Activated gamma-delta T cell treated with anti-CD3 and anti-CD28 coated beads, Interleukin-2, amount 50 U/mL, for 16 hours (primary cell): ENCODE measurements at regions not wholly inside any gene's neighbourhood (a gene's known extent, or its start where the extent isn't known, plus 50 kb on each side); places are given as distances from the start of the nearest gene placed in this dataset.
A peak's percentile ranks its signal among the peaks of the same experiment; 100 is the strongest.

Experiments used
- DNase-seq: peaks from one replicate; pipeline ENCODE4 v3.0.0-alpha.2; 2020; ENCODE audit warnings: low read depth

DNA sequence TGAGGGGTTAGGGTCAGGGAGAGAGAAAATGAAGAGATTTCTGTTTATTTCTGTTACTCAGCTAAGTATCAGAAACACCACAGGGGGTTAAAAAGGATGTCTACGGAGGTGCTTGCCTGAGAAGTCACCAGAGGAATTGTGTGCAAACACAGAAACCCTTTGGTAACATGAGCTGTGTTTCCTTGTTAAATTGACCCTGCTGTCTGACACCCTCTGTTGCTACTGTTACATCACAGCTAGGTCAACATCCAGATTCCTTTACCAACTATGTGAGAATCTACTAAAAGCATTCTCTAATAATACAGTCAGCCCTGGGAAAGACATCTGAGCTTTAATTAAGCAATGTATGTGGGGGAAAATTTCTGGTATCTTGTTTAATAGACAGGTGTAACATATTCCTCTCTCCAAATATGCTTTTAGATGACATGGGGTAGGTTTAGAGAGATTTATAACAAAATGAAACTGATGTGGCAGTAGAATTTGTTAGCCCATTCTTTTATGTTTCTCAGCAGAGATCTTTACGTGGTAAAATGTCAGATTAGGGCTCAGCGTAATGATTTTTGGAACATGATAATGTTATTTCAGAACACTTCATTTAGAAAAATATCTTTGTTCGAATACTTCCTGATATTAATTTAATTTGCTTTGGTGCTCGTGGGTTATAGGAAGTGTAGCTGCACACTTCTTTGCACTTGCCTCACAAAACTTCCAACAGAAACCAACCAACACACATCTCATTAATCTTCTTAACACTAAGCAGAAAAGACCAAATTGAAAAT is 168.0 kb upstream of the AHR start:
- DNase-seq = no peak

DNA sequence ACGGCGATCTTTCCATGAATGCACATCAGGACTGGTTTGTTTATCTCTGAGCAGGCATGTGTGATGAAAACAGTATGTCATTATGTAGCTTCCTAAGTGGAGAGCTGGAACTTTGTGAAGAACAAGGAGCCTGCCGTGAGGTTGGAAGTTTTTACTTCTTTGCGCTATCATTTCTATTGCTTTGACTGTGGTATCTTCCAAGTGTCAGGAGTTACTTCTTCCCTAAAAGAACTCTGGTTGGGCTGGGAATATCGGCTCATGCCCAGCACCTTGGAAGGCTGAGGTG is 167.4 kb upstream of the AHR start:
- no peak for DNase-seq

DNA sequence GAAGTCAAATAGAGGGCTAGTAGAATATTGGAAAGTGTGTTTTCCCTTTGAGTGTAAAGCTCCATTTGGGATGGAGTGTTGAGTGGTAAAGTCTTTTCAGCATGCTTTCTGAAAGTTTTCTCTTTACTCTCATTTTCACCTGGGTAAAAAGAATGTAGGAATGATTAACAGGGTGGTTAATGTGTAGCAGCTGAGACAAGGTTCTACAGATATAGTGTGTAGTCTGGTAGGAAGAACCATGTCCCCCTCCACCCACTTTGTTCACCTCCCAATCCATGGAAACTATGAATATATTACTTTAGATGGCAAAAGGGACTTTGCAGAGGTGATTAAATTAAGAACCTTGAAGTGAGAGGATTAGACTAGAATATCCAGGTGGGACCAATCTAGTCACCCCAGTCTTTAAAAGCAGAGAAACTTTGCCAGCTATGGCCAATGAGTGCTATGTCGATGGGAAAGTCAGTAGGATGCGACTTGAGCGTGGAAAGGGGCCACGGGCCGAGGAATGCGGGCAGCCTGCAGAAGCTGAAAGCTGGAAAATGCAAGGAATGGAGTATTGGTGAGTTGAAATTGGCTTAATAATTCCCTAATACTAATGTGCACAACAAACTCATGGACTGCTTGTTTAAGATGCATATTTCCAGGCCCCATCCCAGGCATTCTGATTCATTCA is 166.3 kb upstream of the AHR start:
- DNase-seq = no peak

DNA sequence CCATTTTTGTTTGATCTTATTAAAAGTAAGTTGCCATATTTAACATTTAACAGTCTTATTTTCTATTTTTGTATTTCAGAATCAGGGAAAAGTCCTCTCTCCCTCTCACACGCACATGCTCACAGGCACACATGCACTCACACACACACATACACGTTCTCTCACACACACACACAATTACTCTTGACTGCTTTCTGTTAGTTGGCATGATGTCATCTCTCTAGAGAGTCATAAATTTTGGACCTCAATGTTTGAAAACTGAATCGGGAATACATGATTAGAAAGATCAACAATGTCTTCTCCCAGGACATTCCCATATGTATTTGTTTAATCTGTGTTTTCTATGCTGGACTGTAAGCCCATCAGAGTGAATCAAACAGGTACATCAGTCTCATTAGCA is 165.7 kb upstream of the AHR start:
- DNase-seq = no peak

DNA sequence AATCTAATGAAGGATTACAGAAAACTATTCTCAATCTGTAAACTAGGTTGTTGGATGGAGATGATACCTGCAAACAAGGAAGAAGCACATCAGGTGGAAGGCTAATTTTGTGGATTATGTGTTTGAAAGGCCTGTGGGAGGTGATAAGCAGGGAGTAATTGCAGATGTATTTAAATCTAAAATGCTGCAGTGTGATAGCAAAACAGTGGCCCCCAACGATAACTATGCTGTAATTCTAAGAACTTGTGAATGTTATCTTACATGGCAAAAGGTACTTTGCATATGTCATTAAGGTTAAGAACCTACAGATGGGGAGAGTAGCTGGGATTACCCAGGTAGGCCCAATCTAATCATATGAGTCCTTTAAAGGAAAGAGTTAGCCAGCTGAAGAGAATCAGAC is 164.5 kb upstream of the AHR start:
- no peak for DNase-seq

DNA sequence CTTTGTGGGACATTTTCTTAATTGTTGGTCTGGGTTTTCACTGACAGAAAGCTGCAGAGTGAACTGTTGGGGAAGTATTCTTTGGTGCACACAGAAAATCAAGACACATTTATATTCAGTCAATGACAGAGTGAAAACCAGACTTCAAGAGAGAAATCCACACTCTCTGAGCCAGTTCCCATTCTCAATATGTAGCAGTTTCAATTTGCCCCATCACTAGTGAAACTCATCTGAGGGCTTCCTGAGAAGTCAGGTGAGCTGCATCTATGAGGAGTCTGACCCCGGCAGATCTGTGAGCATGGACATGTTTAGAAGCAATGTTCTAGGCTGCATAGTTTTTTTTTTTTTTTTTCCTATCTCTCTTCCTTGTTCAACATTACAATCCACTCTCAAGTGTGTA is 163.7 kb upstream of the AHR start:
- DNase-seq = no peak

DNA sequence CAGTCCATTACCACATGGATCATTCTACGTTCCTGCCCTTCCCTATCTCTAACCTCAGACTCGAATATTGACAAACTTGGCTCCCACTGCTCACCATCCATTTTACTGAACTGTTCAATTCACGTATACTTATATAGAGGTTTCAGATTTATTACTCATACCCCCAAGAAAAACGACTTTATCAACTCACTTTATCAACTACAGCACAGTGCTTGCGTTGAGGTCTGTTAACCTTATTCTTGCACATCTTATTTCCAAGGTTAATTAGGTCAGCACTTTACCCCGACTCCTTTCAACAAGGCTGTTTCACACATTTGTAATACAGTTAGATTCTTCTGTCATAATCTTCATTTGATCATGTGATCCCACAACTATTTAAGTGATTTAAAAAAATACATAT is 162.3 kb upstream of the AHR start:
- no peak for DNase-seq

DNA sequence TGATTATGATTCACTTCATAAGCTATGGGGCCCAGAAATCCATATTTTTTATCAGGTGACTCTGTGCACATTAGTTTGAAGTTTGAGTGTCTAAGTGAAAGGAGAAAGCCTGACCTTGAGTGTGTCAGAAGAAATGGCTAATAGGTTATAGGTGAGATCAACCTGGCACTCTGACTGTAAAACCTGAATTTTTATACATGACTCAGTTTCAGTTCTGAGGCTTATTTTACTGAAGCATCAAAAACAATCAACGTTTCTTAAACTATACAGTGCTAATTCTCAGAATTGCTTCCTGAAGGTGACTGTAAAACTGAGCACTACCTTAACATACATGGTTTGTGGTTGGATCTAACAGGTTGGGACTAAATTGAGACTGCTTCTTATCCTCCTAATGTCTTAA is 159.4 kb upstream of the AHR start:
- no peak for DNase-seq

DNA sequence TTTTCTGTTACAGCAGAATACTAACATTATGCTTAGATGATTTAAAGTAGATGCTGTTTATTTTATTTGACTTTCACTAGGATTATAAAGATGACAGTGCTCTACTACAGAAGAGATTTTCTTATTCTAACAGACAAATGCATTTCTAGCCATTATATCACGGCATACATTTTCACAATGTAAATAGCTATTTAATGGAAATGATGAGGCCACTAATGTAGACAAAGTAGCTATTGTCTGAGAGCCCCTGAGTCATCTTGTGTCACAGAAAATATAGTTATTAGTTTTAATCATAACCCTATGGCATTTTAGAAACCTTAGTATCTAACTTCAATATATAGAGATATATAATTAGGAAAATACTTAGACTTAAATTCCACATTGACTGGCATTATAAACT is 158.0 kb upstream of the AHR start:
- no peak for DNase-seq

DNA sequence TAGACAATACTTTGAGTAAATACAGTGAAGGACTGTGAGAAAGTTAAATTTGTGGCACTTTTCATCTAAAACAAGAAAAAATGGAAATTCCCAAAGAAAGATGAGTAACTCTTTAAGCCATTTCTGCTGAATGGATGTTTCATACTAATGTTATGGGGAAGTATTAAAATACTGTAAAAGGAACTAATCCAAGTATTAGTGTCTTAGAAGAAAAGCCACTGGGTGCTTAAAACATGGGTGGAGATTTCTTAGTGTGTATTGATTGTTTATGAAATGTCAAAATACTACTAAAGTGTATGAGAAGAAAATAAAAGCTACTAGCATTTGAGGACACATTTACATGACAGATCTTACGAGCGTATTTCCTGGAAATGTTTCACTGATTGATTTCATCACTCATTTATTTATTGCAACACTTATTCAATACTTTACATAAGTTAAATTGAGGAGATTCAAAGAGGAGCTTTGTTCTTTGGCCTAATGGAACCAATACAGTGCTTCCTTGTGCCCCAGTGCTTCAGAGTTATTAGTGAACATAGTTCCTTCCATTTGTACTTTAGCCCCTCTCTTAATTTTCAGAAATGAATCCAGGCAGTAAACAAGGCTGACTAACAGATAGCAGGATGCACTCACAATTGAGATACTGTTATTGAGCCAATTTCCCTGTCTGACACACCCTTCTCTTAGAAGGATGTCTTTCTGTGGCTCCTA is 155.5 kb upstream of the AHR start:
- DNase-seq = no peak

DNA sequence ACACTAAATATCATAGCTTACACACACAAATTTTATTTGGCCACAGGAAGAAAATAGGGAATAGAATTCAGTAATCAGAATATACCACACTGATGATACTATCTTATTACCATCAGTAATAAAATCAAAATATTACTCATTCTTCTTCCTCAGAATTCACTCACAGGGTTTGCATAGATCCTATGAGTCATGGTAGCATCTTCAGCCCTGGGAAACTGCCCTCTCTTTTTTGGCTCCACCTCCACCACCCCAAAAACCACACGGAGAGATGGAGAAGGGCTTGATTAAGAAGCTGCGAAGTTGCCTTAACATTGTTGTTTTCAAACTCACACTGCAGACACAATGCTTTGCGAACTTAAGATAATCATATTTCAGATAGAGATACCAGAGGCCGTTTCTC is 154.1 kb upstream of the AHR start:
- peak; percentile 42 for DNase-seq

DNA sequence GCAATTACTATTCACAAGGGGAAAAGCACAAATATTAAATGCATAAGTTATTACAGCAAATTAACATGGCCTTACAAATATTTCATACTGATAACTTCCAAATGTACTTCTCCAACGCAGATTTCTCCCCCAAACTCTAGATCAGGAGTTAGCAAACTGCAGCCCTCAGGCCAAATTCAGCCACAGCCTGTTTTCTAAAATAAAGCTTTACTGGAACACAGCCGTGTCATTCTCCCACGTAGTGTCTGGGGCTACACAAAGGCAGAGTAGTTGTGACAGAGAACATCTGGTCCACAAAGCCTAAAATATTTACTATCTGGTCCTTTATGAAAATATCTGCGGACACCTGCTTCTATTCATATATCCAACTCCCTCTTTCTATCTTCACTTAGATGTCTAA is 151.8 kb upstream of the AHR start:
- no peak for DNase-seq

DNA sequence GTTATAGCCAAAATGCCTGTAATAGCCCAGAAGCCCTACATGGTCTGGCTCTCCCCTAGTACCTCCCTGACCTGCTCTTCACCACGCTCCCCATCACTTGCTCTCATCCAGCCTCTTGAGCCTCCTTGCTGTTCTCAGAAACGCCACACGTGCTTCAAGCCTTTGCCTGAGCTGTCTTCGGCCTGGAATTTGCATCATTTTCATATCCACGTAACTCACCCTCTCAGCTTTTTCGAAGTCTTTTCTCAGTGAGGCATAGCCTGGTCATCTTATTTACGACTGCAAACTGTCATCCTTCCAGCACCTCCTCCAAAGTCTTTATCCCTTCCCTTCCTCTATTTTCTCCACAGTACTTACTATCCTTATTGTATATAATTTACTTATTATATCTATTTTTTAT is 151.0 kb upstream of the AHR start:
- DNase-seq = no peak

DNA sequence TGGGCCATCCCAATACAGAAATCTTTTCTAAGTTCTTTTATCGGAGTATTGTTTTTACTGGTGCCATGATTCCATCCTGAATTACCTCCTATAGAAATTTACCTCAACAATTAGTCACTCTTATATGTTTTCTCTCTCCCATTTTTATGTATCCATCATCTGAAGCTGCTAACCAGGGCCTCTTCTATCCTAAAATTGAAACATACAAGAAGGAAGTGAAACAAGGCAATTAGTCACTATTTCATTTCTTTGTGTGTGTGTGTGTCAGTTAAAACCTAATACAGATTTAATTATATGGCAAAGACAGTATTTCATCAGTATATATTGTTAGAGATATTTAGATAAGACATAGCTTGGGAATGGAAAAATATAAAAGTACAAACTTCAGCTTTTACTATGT is 148.4 kb upstream of the AHR start:
- no peak for DNase-seq

DNA sequence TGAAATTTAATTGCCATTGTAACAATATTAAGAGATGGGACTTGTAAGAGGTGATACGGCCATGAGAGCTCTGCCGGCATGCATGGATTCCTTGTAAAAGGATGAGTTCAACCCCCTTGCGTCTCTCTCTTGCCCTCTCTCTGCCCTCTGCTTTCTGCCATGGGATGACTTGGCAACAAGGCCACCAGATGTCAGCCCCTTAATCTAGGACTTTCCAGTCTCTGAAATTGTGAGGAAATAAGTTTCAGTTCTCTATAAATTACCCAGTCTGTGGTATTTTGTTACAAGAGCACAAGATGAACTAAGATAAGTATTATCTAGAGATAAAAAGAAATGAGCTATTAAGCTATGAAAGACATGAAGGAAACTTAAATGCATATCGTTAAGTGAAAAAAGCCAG is 145.7 kb upstream of the AHR start:
- no peak for DNase-seq

DNA sequence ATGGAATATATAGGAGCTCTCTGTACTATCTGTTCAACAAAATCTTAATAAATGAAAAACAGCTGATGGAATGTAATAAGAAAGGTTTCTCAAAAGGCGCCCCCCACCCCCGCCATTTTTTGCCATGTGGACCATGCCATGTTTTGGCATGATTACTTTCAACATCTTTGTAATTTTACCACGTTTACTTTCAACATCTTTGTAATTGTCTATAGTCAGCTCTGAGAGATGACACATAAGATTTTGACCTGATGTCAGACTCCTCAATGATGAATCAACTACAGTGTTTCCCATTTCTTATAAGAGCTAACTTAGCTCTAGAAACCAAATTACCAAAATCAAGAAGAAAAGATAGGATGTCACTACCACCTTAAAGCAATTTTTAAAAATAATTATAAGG is 144.9 kb upstream of the AHR start:
- DNase-seq = no peak

DNA sequence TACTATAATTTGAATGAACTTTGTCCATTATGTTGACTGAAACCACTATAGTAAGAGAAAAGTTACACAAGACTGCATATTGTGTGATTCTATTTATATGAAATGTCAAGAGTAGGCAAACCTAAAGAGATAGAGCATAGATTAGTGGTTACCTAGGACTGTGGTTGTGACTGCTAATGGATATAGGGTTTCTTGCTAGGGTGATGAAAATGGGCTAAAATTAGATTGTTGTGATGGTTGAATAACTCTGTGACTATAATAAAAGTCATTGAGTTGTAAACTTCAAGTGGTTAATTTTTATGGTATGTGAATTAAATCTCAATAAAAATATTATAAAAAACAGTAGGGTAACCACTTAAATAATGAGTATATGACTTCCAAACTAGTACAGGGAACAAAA is 142.9 kb upstream of the AHR start:
- no peak for DNase-seq

DNA sequence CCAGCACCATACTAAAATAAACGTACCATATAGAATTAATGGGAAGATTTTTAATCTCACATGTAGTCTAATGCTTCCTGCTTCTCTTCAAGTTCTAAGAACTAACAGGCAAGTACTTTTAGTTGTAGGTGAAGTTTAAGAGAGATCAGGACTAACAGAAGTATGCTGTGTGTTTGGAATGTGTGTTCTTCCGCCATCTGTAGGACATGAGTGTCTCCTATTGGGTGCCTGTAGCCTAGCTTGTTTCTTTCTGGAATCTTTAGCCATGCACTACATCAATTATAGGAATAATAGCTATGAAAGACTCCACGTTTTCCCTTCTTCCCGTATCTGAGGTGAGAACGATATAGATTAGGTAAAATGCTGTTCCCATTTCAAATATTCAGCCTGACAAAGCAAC is 140.2 kb upstream of the AHR start:
- DNase-seq = no peak

DNA sequence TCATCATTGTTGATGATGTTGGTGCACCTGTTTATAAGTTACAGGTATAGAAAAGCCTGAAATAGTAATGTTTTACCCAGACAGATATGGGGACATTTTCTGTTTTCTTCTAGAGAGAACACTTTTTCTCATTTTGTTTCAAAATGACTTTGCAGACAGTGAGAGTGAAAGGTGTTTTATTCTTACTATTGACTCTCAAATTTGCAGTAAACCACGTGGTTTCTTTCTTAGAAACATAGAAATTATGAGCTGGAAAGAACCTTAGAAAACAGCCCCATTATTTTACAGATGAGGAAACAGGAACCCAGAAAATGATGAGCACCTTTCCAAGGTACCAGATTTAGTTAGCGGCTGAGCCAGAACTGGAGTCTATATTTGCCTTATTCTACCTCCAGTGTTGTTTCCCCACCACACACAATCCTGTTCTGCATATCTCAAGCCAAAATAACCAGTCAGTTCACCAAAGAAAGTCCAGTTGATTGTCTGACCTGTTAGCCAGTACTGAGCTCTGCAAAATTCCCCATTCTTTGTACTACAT is 138.9 kb upstream of the AHR start:
- no peak for DNase-seq

DNA sequence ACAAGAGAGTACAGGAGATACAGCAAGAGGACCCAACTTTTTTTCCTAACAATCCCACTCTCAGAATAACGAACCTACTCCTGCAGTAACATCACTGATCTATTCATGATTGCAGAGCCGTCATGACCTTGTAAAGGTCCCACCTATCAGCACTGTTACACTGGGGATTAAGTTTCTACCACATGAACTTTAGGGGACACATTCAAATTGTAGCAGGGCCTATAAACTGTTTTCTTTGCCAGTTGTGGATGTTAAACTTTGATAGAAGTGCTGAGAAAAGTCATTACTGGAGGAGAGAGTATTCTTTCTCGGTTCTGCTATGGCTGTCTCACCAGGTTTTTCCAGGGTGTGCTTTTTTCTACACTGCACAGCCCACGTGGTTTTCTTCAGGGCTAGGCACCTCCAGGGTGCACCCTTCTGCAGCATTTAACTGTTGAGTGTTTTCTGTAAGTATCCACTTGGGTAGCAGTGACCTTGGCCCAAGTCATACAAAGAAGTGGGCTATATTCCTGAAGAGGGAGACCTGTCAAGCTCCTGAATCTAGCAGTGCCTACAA is 131.6 kb upstream of the AHR start:
- no peak for DNase-seq

DNA sequence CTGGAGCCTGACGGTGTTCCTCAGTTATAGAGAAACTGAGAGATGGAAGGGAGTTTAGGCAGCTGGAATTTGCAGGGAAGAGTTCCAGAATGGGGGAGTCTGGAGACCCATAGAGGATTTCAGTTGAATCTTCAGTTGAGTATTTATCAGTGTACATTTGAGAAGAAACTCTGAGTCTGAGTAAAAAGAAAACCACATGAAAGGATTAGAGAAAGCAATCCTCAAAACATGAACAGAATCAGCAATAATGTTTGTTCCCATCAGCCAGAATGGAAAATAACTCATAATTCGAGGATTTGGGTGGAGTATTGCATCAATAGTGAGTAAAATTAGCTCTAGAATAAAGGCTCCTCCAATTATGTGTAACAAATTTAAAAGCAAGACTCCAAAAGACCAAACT is 130.0 kb upstream of the AHR start:
- DNase-seq = no peak

DNA sequence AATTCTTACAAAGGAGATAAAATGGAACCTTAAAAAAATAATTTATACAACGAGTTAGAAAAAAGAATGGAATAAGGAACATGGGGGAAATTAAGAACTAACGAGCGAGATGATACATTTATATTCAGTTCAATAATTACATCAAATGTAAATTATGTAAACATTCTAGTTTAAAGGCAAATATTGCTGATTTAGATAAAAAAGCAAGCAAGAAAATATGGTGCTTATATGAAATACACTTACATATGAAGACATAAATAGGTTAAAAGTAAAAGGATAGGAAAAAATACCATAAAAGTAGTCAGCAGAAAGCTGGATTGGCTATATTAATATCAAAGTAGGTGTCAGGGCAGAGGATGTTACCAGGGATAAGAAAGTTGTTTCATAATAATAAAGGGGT is 127.0 kb upstream of the AHR start:
- no peak for DNase-seq

DNA sequence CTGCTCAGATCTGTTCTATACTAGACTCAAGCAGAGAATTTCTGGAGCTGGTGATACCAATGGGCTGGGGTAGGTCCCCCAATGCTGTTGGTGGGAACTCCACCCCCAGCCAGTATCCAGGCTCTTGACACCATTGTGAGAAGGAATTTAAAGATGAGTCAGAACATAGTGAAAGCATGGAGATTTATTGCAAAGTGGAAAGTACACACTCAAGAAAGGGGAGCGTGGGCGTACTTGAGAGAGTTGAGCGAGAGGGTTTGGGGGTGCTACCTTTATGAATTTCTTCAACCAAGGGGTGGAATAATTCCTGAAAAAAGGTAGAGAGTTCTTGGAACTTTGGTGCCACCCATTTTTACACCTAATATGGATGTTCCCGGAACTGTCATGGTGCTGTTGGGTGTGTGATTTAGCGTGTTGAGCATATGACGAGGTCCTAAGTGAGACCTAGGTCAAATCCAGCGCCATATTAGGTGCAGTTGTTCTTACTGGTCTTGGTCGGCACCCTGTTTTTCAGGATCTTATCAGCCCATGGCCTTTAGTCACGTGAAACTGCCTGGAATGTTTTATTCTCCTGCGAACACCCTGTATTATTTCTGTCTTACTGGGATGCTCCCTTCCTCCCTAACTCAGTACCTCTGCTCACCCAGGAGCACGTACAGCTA is 122.0 kb upstream of the AHR start:
- no peak for DNase-seq
